Neural cell (in vitro differentiated cells): ENCODE measurements at regions not wholly inside any gene's neighbourhood (a gene's known extent, or its start where the extent isn't known, plus 50 kb on each side); places are given as distances from the start of the nearest gene placed in this dataset.

Source experiments
- CTCF ChIP-seq: fragments of 450-650 bp; IDR thresholded peaks from 2 replicates; pipeline ENCODE4 v1.5.1; 2014; ENCODE audit warnings: antibody characterized with exemption, mild to moderate bottlenecking, moderate library complexity; ENCODE audit not compliant: poor library complexity, severe bottlenecking
- EP300 ChIP-seq: fragments of 450-650 bp; conservative IDR thresholded peaks from 2 replicates; pipeline ENCODE4 v1.6.1; 2014; ENCODE audit warnings: antibody characterized with exemption, mild to moderate bottlenecking, moderate library complexity; ENCODE audit not compliant: poor library complexity, severe bottlenecking
- EZH2 ChIP-seq: fragments of 200-600, 300-800 bp; shearing (Covaris generic), sonication (generic); IDR thresholded peaks from 2 replicates; pipeline ENCODE4 v1.6.1; 2014; ENCODE audit warnings: antibody characterized with exemption, low read length, borderline replicate concordance, mild to moderate bottlenecking; ENCODE audit not compliant: insufficient read depth, poor library complexity, severe bottlenecking
- MXI1 ChIP-seq: fragments of 450-650 bp; conservative IDR thresholded peaks from 2 replicates; pipeline ENCODE4 v1.6.1; 2014; ENCODE audit warnings: antibody characterized with exemption, mild to moderate bottlenecking; ENCODE audit not compliant: poor library complexity, severe bottlenecking
- POLR2AphosphoS5 ChIP-seq: IDR thresholded peaks from 2 replicates; pipeline ENCODE4 v1.6.1; 2012
- RAD21 ChIP-seq: fragments of 450-650 bp; conservative IDR thresholded peaks from 2 replicates; pipeline ENCODE4 v1.6.1; 2014; ENCODE audit warnings: antibody characterized with exemption, mild to moderate bottlenecking, moderate library complexity
- REST ChIP-seq: IDR thresholded peaks from 2 replicates; pipeline ENCODE4 v1.6.1; 2012; ENCODE audit warnings: borderline replicate concordance
- SMC3 ChIP-seq: fragments of 450-650 bp; conservative IDR thresholded peaks from 2 replicates; pipeline ENCODE4 v1.6.1; 2014; ENCODE audit warnings: antibody characterized with exemption, mild to moderate bottlenecking, moderate library complexity; ENCODE audit not compliant: poor library complexity
- TAF1 ChIP-seq: IDR thresholded peaks from 2 replicates; pipeline ENCODE4 v1.6.1; 2012; ENCODE audit warnings: low read depth

- no peak for TF ChIP-seq EZH2
- no peak for TF ChIP-seq CTCF
- no peak for TF ChIP-seq MXI1
- TF ChIP-seq POLR2AphosphoS5: peak; percentile 17
- TF ChIP-seq EP300: no peak
- no peak for TF ChIP-seq REST
- TF ChIP-seq SMC3: no peak
- TF ChIP-seq TAF1: no peak
- no peak for TF ChIP-seq RAD21
Measured at GRCh38 chr20:53736122-53736756, 142.6 kb upstream of the ZNF217 start.
